ENCODE measurements at regions not wholly inside any gene's neighbourhood (a gene's known extent, or its start where the extent isn't known, plus 50 kb on each side); places are given as distances from the start of the nearest gene placed in this dataset.

- no peak for DNase-seq (ENCODE audit: low read depth, low spot score)
- H3K27ac ChIP-seq, result no peak overlapping the region
These were observed 239.8 kb upstream of the ARHGAP20 start for GRCh38 chr11:110951950-110952503.

- no peak overlapping the region for H3K27ac ChIP-seq
- DNase-seq (ENCODE audit: low read depth, low spot score), result no peak
These were observed 239.1 kb upstream of the ARHGAP20 start for GRCh38 chr11:110951037-110951949.

GRCh38 chr11:110948112-110948511 is 235.9 kb upstream of the ARHGAP20 start:
- DNase-seq (ENCODE audit: low read depth, low spot score), result no peak

GRCh38 chr11:110947096-110947495 is 234.9 kb upstream of the ARHGAP20 start:
- DNase-seq (ENCODE audit: low read depth, low spot score), result no peak
- no peak overlapping the region for H3K27ac ChIP-seq

More at GRCh38 chr11:110948112-110948511, 235.9 kb upstream of the ARHGAP20 start:
- no peak overlapping the region for H3K27ac ChIP-seq

GRCh38 chr11:110939471-110939870 is 227.2 kb upstream of the ARHGAP20 start:
- DNase-seq (ENCODE audit: low read depth, low spot score), result no peak
- no peak overlapping the region for H3K27ac ChIP-seq

GRCh38 chr11:110935018-110935640 is 222.9 kb upstream of the ARHGAP20 start:
- H3K27ac ChIP-seq, result no peak overlapping the region
- DNase-seq (ENCODE audit: low read depth, low spot score), result no peak

GRCh38 chr11:110929129-110929528 is 216.9 kb upstream of the ARHGAP20 start:
- no peak for DNase-seq (ENCODE audit: low read depth, low spot score)
- H3K27ac ChIP-seq, result no peak overlapping the region

GRCh38 chr11:110928391-110928790 is 216.2 kb upstream of the ARHGAP20 start:
- no peak overlapping the region for H3K27ac ChIP-seq
- no peak for DNase-seq (ENCODE audit: low read depth, low spot score)

GRCh38 chr11:110921742-110922521 is 209.7 kb upstream of the ARHGAP20 start:
- DNase-seq (ENCODE audit: low read depth, low spot score), result no peak
- H3K27ac ChIP-seq, result no peak overlapping the region

GRCh38 chr11:110919241-110919922 is 207.1 kb upstream of the ARHGAP20 start:
- H3K27ac ChIP-seq, result no peak overlapping the region
- no peak for DNase-seq (ENCODE audit: low read depth, low spot score)

GRCh38 chr11:110918351-110918750 is 206.1 kb upstream of the ARHGAP20 start:
- H3K27ac ChIP-seq, result no peak overlapping the region

GRCh38 chr11:110912437-110912836 is 200.2 kb upstream of the ARHGAP20 start:
- H3K27ac ChIP-seq, result no peak overlapping the region
- DNase-seq (ENCODE audit: low read depth, low spot score), result no peak

More at GRCh38 chr11:110918351-110918750, 206.1 kb upstream of the ARHGAP20 start:
- DNase-seq (ENCODE audit: low read depth, low spot score), result no peak

GRCh38 chr11:110910384-110910783 is 198.1 kb upstream of the ARHGAP20 start:
- no peak for DNase-seq (ENCODE audit: low read depth, low spot score)
- no peak overlapping the region for H3K27ac ChIP-seq

- peak; percentile 48 for DNase-seq (ENCODE audit: low read depth, low spot score)
- H3K27ac ChIP-seq, result peak overlapping the region; percentile 28
These were observed 197.1 kb upstream of the ARHGAP20 start for GRCh38 chr11:110909336-110909735.

GRCh38 chr11:110908401-110909105 is 196.3 kb upstream of the ARHGAP20 start:
- peak; percentile 94 for DNase-seq (ENCODE audit: low read depth, low spot score)
- H3K27ac ChIP-seq, result peak overlapping the region; percentile 28

- H3K27ac ChIP-seq, result peak overlapping the region; percentile 28
- peak; percentile 96 for DNase-seq (ENCODE audit: low read depth, low spot score)
These were observed 195.4 kb upstream of the ARHGAP20 start for GRCh38 chr11:110907629-110908028.

GRCh38 chr11:110903830-110904229 is 191.6 kb upstream of the ARHGAP20 start:
- no peak for DNase-seq (ENCODE audit: low read depth, low spot score)
- no peak overlapping the region for H3K27ac ChIP-seq

- no peak for DNase-seq (ENCODE audit: low read depth, low spot score)
- H3K27ac ChIP-seq, result no peak overlapping the region
These were observed 191.1 kb upstream of the ARHGAP20 start for GRCh38 chr11:110903378-110903777.

GRCh38 chr11:110901441-110901840 is 189.2 kb upstream of the ARHGAP20 start:
- H3K27ac ChIP-seq, result no peak overlapping the region

More at GRCh38 chr11:110901441-110901840, 189.2 kb upstream of the ARHGAP20 start:
- no peak for DNase-seq (ENCODE audit: low read depth, low spot score)

All from epithelial cell of prostate (primary cell).